IMR-90 (cell line): ENCODE measurements at regions not wholly inside any gene's neighbourhood (a gene's known extent, or its start where the extent isn't known, plus 50 kb on each side); places are given as distances from the start of the nearest gene placed in this dataset.

Experiments used
- ATAC-seq: fragments of 200-7000 bp; cut with Tn5 transposase; 2 replicates; pipeline ENCODE4 v1.9.1; 2020; ENCODE audit warnings: low read depth, mild to moderate bottlenecking, moderate library complexity
- BruUV-seq: library from RNA; stranded (reverse); fragments of 400-500 nt; replicated peaks from 2 replicates; lab custom pipeline; 2021; lab: Mats Ljungman, UMichigan
- CTCF ChIA-PET: fragments of 300-600 bp; formaldehyde crosslinking; extraction: SDS; loops from one replicate; lab custom pipeline; 2021; ENCODE audit warnings: antibody characterized with exemption; lab: Yijun Ruan, JAX
- POLR2A ChIA-PET: fragments of 300-600 bp; sonication (Branson Sonifier 250); formaldehyde crosslinking; loops from one replicate; lab custom pipeline; 2022; ENCODE audit warnings: antibody characterized with exemption; ENCODE audit not compliant: unreplicated experiment; lab: Charles Lee
- DNase-seq: peaks from one replicate; pipeline ENCODE4 v3.0.0; 2013
- H2AFZ ChIP-seq: replicated peaks from 2 replicates; pipeline ENCODE3; 2013; ENCODE audit warnings: low read length, mild to moderate bottlenecking; ENCODE audit not compliant: poor library complexity
- H2AK5ac ChIP-seq: 2 replicates; pipeline ENCODE4 v1.6.1; 2013; ENCODE audit warnings: low read depth, low read length, inconsistent platforms
- H2AK9ac ChIP-seq: replicated peaks from 2 replicates; pipeline ENCODE3; 2013; ENCODE audit warnings: mild to moderate bottlenecking, low read depth, low read length, moderate library complexity; ENCODE audit not compliant: poor library complexity
- H2BK120ac ChIP-seq: 2 replicates; pipeline ENCODE4 v1.6.1; 2013; ENCODE audit warnings: low read depth, low read length, inconsistent platforms
- H2BK15ac ChIP-seq: 3 replicates; pipeline ENCODE4 v1.6.1; 2013; ENCODE audit warnings: low read depth, low read length, inconsistent platforms
- H2BK20ac ChIP-seq: 2 replicates; pipeline ENCODE4 v1.6.1; 2013; ENCODE audit warnings: low read depth, mild to moderate bottlenecking, inconsistent platforms, low read length, moderate library complexity
- H2BK5ac ChIP-seq: 2 replicates; pipeline ENCODE4 v1.6.1; 2013; ENCODE audit warnings: mild to moderate bottlenecking, low read depth, low read length, inconsistent platforms; ENCODE audit not compliant: poor library complexity, severe bottlenecking
- H3K14ac ChIP-seq: replicated peaks from 2 replicates; pipeline ENCODE4 v1.6.1; 2013; ENCODE audit warnings: low read depth, low read length, inconsistent platforms
- H3K18ac ChIP-seq: 2 replicates; pipeline ENCODE4 v1.6.1; 2013; ENCODE audit warnings: low read depth, low read length, control low read depth
- H3K23ac ChIP-seq: 2 replicates; pipeline ENCODE4 v1.6.1; 2013; ENCODE audit warnings: low read depth, low read length, inconsistent platforms
- H3K27ac ChIP-seq: 2 replicates; pipeline ENCODE4 v1.5.1; 2013; ENCODE audit warnings: mild to moderate bottlenecking, control low read depth, low read length; ENCODE audit not compliant: insufficient read depth
- H3K27me3 ChIP-seq: 2 replicates; pipeline ENCODE4 v1.6.1; 2013; ENCODE audit warnings: low read length; ENCODE audit not compliant: control insufficient read depth, insufficient read depth
- H3K36me3 ChIP-seq: 2 replicates; pipeline ENCODE4 v1.6.1; 2013; ENCODE audit warnings: low read length, mixed read lengths; ENCODE audit not compliant: control insufficient read depth, insufficient read depth
- H3K4ac ChIP-seq: 2 replicates; pipeline ENCODE4 v1.6.1; 2013; ENCODE audit warnings: low read depth, low read length, inconsistent platforms
- H3K4me1 ChIP-seq: 2 replicates; pipeline ENCODE4 v1.6.1; 2013; ENCODE audit warnings: low read length, mixed read lengths; ENCODE audit not compliant: control insufficient read depth, insufficient read depth
- H3K4me2 ChIP-seq: 2 replicates; pipeline ENCODE4 v1.6.1; 2013; ENCODE audit warnings: low read depth, mild to moderate bottlenecking, control low read depth, low read length, moderate library complexity
- H3K4me3 ChIP-seq: 2 replicates; pipeline ENCODE4 v1.5.1; 2013; ENCODE audit warnings: low read depth, mild to moderate bottlenecking, control low read depth, low read length, moderate library complexity; ENCODE audit not compliant: insufficient read depth
- H3K56ac ChIP-seq: 2 replicates; pipeline ENCODE4 v1.6.1; 2013; ENCODE audit warnings: low read length, inconsistent platforms; ENCODE audit not compliant: insufficient read depth; ENCODE audit errors: extremely low read depth
- H3K79me1 ChIP-seq, 2 experiments: 2 replicates each; pipeline ENCODE4 v1.6.1; 2013; ENCODE audit warnings: low read length in 2 of 2, inconsistent platforms in 1 of 2, low read depth in 1 of 2
- H3K9ac ChIP-seq: 2 replicates; pipeline ENCODE4 v1.6.1; 2013; ENCODE audit warnings: low read depth, low read length, control low read depth
- H3K9me1 ChIP-seq: 2 replicates; pipeline ENCODE4 v1.6.1; 2013; ENCODE audit warnings: low read length, inconsistent platforms; ENCODE audit not compliant: insufficient read depth
- H3K9me3 ChIP-seq: 2 replicates; pipeline ENCODE4 v1.6.1; 2013; ENCODE audit warnings: low read length; ENCODE audit not compliant: control insufficient read depth, insufficient read depth
- H4K20me1 ChIP-seq: 2 replicates; pipeline ENCODE4 v1.6.1; 2013; ENCODE audit warnings: low read length, inconsistent platforms; ENCODE audit not compliant: insufficient read depth
- H4K5ac ChIP-seq: 2 replicates; pipeline ENCODE4 v1.6.1; 2013; ENCODE audit warnings: mild to moderate bottlenecking, low read depth, low read length, control low read depth
- H4K8ac ChIP-seq, 2 experiments: 2 replicates each; pipeline ENCODE4 v1.6.1; 2013; ENCODE audit warnings: low read depth in 2 of 2, low read length in 2 of 2, control low read depth in 1 of 2, inconsistent platforms in 1 of 2
- H4K91ac ChIP-seq: 2 replicates; pipeline ENCODE4 v1.6.1; 2013; ENCODE audit warnings: low read depth, low read length, inconsistent platforms; ENCODE audit not compliant: insufficient read depth
- BHLHE40 ChIP-seq: fragments of 150-350 bp; IDR thresholded peaks from 2 replicates; pipeline ENCODE4 v1.6.1; 2016; ENCODE audit warnings: mild to moderate bottlenecking, low read depth, low read length
- CHD1 ChIP-seq: IDR thresholded peaks from 2 replicates; pipeline ENCODE4 v1.6.1; 2012; ENCODE audit warnings: low read depth, low read length, improper control_type of control experiment
- FOS ChIP-seq: fragments of 150-350 bp; IDR thresholded peaks from 2 replicates; pipeline ENCODE4 v1.6.1; 2016; ENCODE audit warnings: low read depth, low read length
- MAFK ChIP-seq: IDR thresholded peaks from 2 replicates; pipeline ENCODE4 v1.6.1; 2012; ENCODE audit warnings: low read depth, low read length, improper control_type of control experiment
- NFE2L2 ChIP-seq: fragments of 150-350 bp; IDR thresholded peaks from 2 replicates; pipeline ENCODE4 v1.6.1; 2016; ENCODE audit warnings: low read depth, mild to moderate bottlenecking, low read length
- POLR2A ChIP-seq: IDR thresholded peaks from 2 replicates; pipeline ENCODE4 v1.6.1; 2012; ENCODE audit warnings: mild to moderate bottlenecking, low read depth, low read length
- RAD21 ChIP-seq: IDR thresholded peaks from 2 replicates; pipeline ENCODE4 v1.6.1; 2012; ENCODE audit warnings: low read length, improper control_type of control experiment
- RCOR1 ChIP-seq: IDR thresholded peaks from 2 replicates; pipeline ENCODE4 v1.6.1; 2012; ENCODE audit warnings: mild to moderate bottlenecking, low read length, improper control_type of control experiment; ENCODE audit not compliant: insufficient replicate concordance
- RFX5 ChIP-seq: IDR thresholded peaks from 2 replicates; pipeline ENCODE4 v1.8.0; 2012; ENCODE audit warnings: low read depth, mild to moderate bottlenecking, low read length, moderate library complexity
- WGBS, 2 experiments: methylation state at CpG; one replicate each; pipeline versions ENCODE4 v1.1.5 to v1.1.7; 2013; ENCODE audit warnings: missing lambda C conversion rate in 2 of 2; ENCODE audit not compliant: insufficient read length in 1 of 2; ENCODE audit errors: extremely low coverage in 2 of 2; 5-methylcytosine and 5-hydroxymethylcytosine counted together
- dilution Hi-C: fragments of 300-500 bp; cut with HindIII; formaldehyde crosslinking; loops from one replicate; pipeline ENCODE4 v1.14.3; 2018; ENCODE audit warnings: low sequenced_read_pairs; ENCODE audit not compliant: unreplicated experiment
- in situ Hi-C: fragments of 300-500 bp; cut with MboI; formaldehyde crosslinking; loops from 3 replicates; pipeline ENCODE4 v1.14.3; 2019; ENCODE audit warnings: low sequenced_read_pairs, inconsistent platforms, mixed read lengths
- intact Hi-C: fragments of 100-400 bp; cut with micrococcal nuclease; formaldehyde crosslinking; loops from 2 replicates; pipeline ENCODE4 v1.10.0; 2022
- TF ChIP-seq, protein P1 (sequence below): fragments of 150-350 bp; IDR thresholded peaks from 2 replicates; pipeline ENCODE4 v1.6.1; 2016; ENCODE audit warnings: low read depth, mild to moderate bottlenecking, low read length, moderate library complexity, borderline replicate concordance
- TF ChIP-seq, protein P2 (sequence below): fragments of 150-350 bp; IDR thresholded peaks from 2 replicates; pipeline ENCODE4 v1.6.1; 2017; ENCODE audit warnings: mild to moderate bottlenecking, antibody characterized with exemption, low read length, low read depth

DNA sequence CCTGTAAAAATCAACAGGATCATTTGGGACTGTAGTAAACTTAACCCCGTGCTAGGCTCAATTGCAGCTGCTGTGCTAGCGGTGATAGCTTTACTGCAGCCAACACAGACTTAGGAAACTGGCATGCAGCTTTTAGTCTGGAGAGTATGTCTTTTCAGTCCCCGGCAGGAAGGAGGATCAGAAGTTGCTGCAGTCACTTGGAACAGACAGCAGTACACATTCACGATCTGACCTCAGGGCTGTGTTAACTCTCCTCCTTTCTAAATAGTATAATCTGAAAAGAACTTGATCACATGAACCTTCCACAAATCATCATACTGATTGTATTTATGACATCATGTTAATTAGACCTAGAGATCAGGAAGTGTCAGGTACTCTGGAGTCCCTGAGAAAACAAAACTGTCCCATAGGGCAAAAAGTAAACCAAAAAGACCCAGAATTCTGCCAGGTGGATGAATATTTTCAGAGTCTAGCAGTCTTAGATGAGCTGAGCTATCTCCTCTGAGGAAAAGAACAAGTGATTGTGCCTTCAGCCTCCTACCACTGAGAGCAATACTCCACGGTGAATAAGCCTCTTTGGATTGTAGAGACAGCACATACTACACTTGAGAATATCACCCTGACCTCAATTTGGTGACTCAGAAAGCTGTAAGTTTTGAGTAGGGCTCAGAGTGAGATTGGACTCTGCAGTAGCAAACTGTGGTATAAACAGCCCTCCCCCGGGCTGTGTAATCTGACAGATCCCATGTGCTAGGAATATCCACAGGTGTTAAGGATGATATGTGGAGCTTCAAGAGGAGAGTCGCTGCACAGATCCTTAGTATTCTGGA lies 181.0 kb upstream of the GPR12 start:
- TF ChIP-seq NFE2L2, result no peak
- no peak for TF ChIP-seq CHD1
- peak; percentile 86 for TF ChIP-seq RCOR1
- no peak for TF ChIP-seq RFX5
- TF ChIP-seq MAFK, result no peak
- no peak for TF ChIP-seq POLR2A
- TF ChIP-seq, protein P1, sequence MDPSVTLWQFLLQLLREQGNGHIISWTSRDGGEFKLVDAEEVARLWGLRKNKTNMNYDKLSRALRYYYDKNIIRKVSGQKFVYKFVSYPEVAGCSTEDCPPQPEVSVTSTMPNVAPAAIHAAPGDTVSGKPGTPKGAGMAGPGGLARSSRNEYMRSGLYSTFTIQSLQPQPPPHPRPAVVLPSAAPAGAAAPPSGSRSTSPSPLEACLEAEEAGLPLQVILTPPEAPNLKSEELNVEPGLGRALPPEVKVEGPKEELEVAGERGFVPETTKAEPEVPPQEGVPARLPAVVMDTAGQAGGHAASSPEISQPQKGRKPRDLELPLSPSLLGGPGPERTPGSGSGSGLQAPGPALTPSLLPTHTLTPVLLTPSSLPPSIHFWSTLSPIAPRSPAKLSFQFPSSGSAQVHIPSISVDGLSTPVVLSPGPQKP, result no peak
- peak; percentile 61; the same call in 1 of the 2 replicates for TF ChIP-seq BHLHE40
- peak; percentile 82 for TF ChIP-seq FOS
- no peak for TF ChIP-seq RAD21
- TF ChIP-seq, protein P2, sequence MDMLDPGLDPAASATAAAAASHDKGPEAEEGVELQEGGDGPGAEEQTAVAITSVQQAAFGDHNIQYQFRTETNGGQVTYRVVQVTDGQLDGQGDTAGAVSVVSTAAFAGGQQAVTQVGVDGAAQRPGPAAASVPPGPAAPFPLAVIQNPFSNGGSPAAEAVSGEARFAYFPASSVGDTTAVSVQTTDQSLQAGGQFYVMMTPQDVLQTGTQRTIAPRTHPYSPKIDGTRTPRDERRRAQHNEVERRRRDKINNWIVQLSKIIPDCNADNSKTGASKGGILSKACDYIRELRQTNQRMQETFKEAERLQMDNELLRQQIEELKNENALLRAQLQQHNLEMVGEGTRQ, result no peak
- WGBS, 2 experiments, result no CpG with 5 or more reads among the region's 7 CpGs
- H3K9me1 ChIP-seq, result no peaks in the 10 kb centered on the region
- no peak overlapping the region for H2BK5ac ChIP-seq
- BruUV-seq, result no TSS peak
- no peak overlapping the region for H2AK5ac ChIP-seq
- no peak overlapping the region for H3K56ac ChIP-seq
- CTCF ChIA-PET, result no interaction called here
- H3K9ac ChIP-seq, result no peak overlapping the region
- H3K4ac ChIP-seq, result no peak overlapping the region
- no peak overlapping the region for H3K18ac ChIP-seq
- intact Hi-C loops, result loop anchor here (10.0 kb wide), 1 partner anchor 1043 kb away; the partner anchor contains the start of gene URAD
- peaks cover 27% of the 10 kb centered on the region for H3K27me3 ChIP-seq
- H3K4me3 ChIP-seq, result no peak overlapping the region
- H2BK20ac ChIP-seq, result no peak overlapping the region
- H2AFZ ChIP-seq, result no peak overlapping the region
- POLR2A ChIA-PET, result no interaction called here
- no peak overlapping the region for H2BK120ac ChIP-seq
- dilution Hi-C loops, result no loop called here
- no peaks in the 10 kb centered on the region for H4K20me1 ChIP-seq
- peak; percentile 91 for DNase-seq
- H4K5ac ChIP-seq, result no peak overlapping the region
- H3K14ac ChIP-seq, result no peak overlapping the region
- H3K9me3 ChIP-seq, result no peaks in the 10 kb centered on the region
- no peak overlapping the region for H2AK9ac ChIP-seq
- no peaks in the 10 kb centered on the region for H3K79me1 ChIP-seq
- H2BK15ac ChIP-seq, result no peak overlapping the region
- H4K8ac ChIP-seq, result no peak overlapping the region
- no peak overlapping the region for H4K91ac ChIP-seq
- peak overlapping the region; percentile 1; the same call in 1 of the 2 replicates for H3K4me2 ChIP-seq
- H3K36me3 ChIP-seq, result no peaks in the 10 kb centered on the region
- no peak overlapping the region for H3K27ac ChIP-seq
- in situ Hi-C loops, result loop anchor here (25.0 kb wide), 1 partner anchor 896 kb away; no protein-coding TSS in a partner anchor
- ATAC-seq, result peak; percentile 99
- peaks cover 5% of the 10 kb centered on the region; the same call in 1 of the 2 replicates for H3K4me1 ChIP-seq
- H3K23ac ChIP-seq, result no peak overlapping the region
